NCI-H2081 (cell line): ENCODE measurements at regions not wholly inside any gene's neighbourhood (a gene's known extent, or its start where the extent isn't known, plus 50 kb on each side); places are given as distances from the start of the nearest gene placed in this dataset.
"Not testable (repeated sequence)": the region's sequence is repeated elsewhere in the genome, so short reads cannot be mapped to it uniquely, and the experiment has no call there.

ENCODE experiments used
- DNase-seq, 2 experiments: peaks; one replicate each; lab custom pipeline; 2025; lab: John Stamatoyannopoulos, UW

GRCh38 chr10:80750268-80750667 lies 212.6 kb downstream of the SH2D4B start:
- DNase-seq: no peak

GRCh38 chr10:80751940-80752339 lies 214.2 kb downstream of the SH2D4B start:
- no peak for DNase-seq

GRCh38 chr10:80753612-80754011 lies 215.9 kb downstream of the SH2D4B start:
- no peak for DNase-seq

- no peak for DNase-seq
These were observed 218.2 kb downstream of the SH2D4B start for GRCh38 chr10:80755893-80756292.

GRCh38 chr10:80759693-80760092 lies 222.0 kb downstream of the SH2D4B start:
- no peak for DNase-seq

GRCh38 chr10:80760914-80761371 lies 223.2 kb downstream of the SH2D4B start:
- DNase-seq: no peak

- no peak for DNase-seq
These were observed 230.3 kb downstream of the SH2D4B start for GRCh38 chr10:80767963-80768362.

GRCh38 chr10:80769700-80770160 lies 232.0 kb downstream of the SH2D4B start:
- DNase-seq: no peak

GRCh38 chr10:80770239-80770638 lies 232.5 kb downstream of the SH2D4B start:
- no peak for DNase-seq

- no peak for DNase-seq
These were observed 233.6 kb downstream of the SH2D4B start for GRCh38 chr10:80771285-80771684.

GRCh38 chr10:80771902-80772555 lies 234.3 kb downstream of the SH2D4B start:
- DNase-seq: no peak

- DNase-seq: no peak
These were observed 234.9 kb downstream of the SH2D4B start for GRCh38 chr10:80772596-80772995.

- no peak for DNase-seq
These were observed 247.0 kb downstream of the SH2D4B start for GRCh38 chr10:80784695-80785094.

GRCh38 chr10:80786322-80786721 lies 248.6 kb downstream of the SH2D4B start:
- no peak for DNase-seq

- DNase-seq: no peak
These were observed 250.2 kb downstream of the SH2D4B start for GRCh38 chr10:80787952-80788351.

- no peak for DNase-seq
These were observed 257.3 kb downstream of the SH2D4B start for GRCh38 chr10:80794994-80795393.

- DNase-seq: no peak
These were observed 267.8 kb downstream of the SH2D4B start for GRCh38 chr10:80805343-80806020.

GRCh38 chr10:80814147-80814652 lies 276.5 kb downstream of the SH2D4B start:
- DNase-seq: no peak

GRCh38 chr10:80829151-80829550 lies 291.4 kb downstream of the SH2D4B start:
- no peak for DNase-seq

- no peak for DNase-seq
These were observed 291.9 kb downstream of the SH2D4B start for GRCh38 chr10:80829562-80829961.

GRCh38 chr10:80832693-80833092 lies 295.0 kb downstream of the SH2D4B start:
- DNase-seq: not testable (repeated sequence)

GRCh38 chr10:80855348-80855971 lies 317.8 kb downstream of the SH2D4B start:
- DNase-seq: no peak

GRCh38 chr10:80856186-80856585 lies 318.5 kb downstream of the SH2D4B start:
- no peak for DNase-seq
